ENCODE measurements at regions not wholly inside any gene's neighbourhood (a gene's known extent, or its start where the extent isn't known, plus 50 kb on each side); places are given as distances from the start of the nearest gene placed in this dataset.
"Not testable (repeated sequence)": the region's sequence is repeated elsewhere in the genome, so short reads cannot be mapped to it uniquely, and the experiment has no call there.

DNA sequence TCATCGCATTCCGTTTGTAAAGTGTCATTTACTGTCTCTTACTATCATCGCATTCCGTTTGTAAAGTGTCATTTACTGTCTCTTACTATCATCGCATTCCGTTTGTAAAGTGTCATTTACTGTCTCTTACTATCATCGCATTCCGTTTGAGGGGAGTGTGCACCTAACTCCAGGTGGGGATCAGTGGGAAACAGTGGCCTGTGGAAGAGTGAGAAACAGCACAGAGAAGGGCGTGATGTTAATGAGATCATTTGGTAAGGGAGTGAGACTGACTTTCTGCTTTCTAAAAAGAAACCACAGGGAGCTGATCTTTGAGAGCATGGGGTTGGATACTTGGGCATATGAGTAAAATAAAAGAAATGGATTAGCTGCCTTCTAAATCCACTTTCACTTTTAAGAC is 77.5 kb upstream of the ZPLD1 start:
- H3K9me2 ChIP-seq (ENCODE audit: insufficient read depth); BruUV-seq (replicated peaks): not testable (repeated sequence)

DNA sequence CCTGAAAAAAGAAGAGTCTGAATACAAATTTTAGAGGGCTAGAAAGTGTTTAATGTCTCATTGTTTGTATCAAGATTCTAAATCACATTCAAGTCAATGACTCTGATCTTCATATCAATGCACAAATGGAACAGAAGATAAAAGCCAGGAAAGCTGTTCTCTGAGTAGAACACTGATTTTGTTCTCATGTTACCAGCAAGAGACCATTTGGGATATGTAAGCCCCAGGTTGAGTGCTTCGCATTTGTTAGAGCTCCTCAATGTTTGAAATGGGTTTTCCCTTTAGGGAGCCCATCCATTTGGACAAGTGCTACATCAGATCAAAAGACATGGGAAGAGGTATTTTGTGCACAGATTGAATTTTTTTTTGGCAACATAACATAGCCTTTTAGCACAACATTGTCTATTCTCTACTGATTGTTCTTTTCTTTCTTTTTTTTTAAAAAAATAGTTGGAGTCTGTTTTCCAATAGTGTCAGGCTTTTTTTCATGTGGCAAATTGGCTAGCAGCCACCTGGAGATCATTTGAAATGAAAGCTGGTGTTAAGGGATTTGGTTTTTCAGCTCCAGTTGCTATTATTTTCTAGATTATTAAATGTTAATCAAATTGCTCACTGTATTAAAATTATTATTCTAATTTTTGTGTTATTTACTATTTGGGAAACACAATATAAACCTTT is 74.5 kb upstream of the ZPLD1 start:
- Histone ChIP-seq H3K9me3 (ENCODE audit: control insufficient read depth in 1 of 2, insufficient read depth in 1 of 2, low read depth in 1 of 2, low read length in 2 of 2) (no peaks in the 10 kb centered on the region), H3K36me3 (ENCODE audit: control insufficient read depth in 1 of 2, insufficient read depth in 2 of 2, low read length in 2 of 2) (no peaks in the 10 kb centered on the region; a peak in 1 of 4 replicates), H3K79me2 (ENCODE audit: insufficient read depth, low read length) (no peaks in the 10 kb centered on the region), H3K4me1 (ENCODE audit: control insufficient read depth in 1 of 2, insufficient read depth in 2 of 2, low read length in 2 of 2) (no peaks in the 10 kb centered on the region), H3K9me2 (ENCODE audit: insufficient read depth) (no peaks in the 10 kb centered on the region; the same call in 1 of the 2 replicates), H3K27me3 (ENCODE audit: insufficient read depth, low read length) (no peaks in the 10 kb centered on the region), H2AFZ (ENCODE audit: low read depth, low read length, poor library complexity, severe bottlenecking) (no peak overlapping the region), H3K4me2 (ENCODE audit: low read length) (no peak overlapping the region), H3K9ac (ENCODE audit: low read length) (no peak overlapping the region), H3K27ac (ENCODE audit: low read depth, low read length) (no peak overlapping the region), H4K20me1 (ENCODE audit: insufficient read depth) (no peaks in the 10 kb centered on the region), H3K4me3 (replicated peaks in 1 of 2; ENCODE audit: low read depth in 1 of 2, low read length in 2 of 2) (no peak overlapping the region)
- RAD21 ChIA-PET (ENCODE audit: low non-redundant PET in 1 of 2, low total read pairs in 2 of 2, uncharacterized antibody in 2 of 2, unreplicated experiment in 2 of 2) = no interaction called here
- BruUV-seq (replicated peaks) = no TSS peak
- TF ChIP-seq CBX3 (IDR thresholded peaks at IDR 0.05; ENCODE audit: low read depth) (no peak), JUND (IDR thresholded peaks at IDR 0.05) (no peak), POLR2A (IDR thresholded peaks at IDR 0.05; ENCODE audit: borderline replicate concordance, extremely low read depth, insufficient read depth, insufficient read length) (no peak), POLR2AphosphoS5 (IDR thresholded peaks at IDR 0.05; ENCODE audit: low read depth, low read length) (no peak), EGR1 (IDR thresholded peaks at IDR 0.05; ENCODE audit: low read depth) (no peak)
- no peak for ATAC-seq
- CTCF ChIA-PET = no interaction called here
- DNase-seq (ENCODE audit: low read depth, low spot score) = no peak
- POLR2A ChIA-PET = no interaction called here
- intact Hi-C loops (cut with micrococcal nuclease) = no loop called here

More for the DNA sequence above, 77.5 kb upstream of the ZPLD1 start:
- RAD21 ChIA-PET (ENCODE audit: low non-redundant PET in 1 of 2, low total read pairs in 2 of 2, uncharacterized antibody in 2 of 2, unreplicated experiment in 2 of 2); ATAC-seq; DNase-seq (ENCODE audit: low read depth, low spot score); H3K36me3 ChIP-seq (ENCODE audit: control insufficient read depth in 1 of 2, insufficient read depth in 2 of 2, low read length in 2 of 2); H3K4me2 ChIP-seq (ENCODE audit: low read length); H3K4me3 ChIP-seq (replicated peaks in 1 of 2; ENCODE audit: low read depth in 1 of 2, low read length in 2 of 2); intact Hi-C loops (cut with micrococcal nuclease); H3K9me3 ChIP-seq (ENCODE audit: control insufficient read depth in 1 of 2, insufficient read depth in 1 of 2, low read depth in 1 of 2, low read length in 2 of 2); H4K20me1 ChIP-seq (ENCODE audit: insufficient read depth); H3K27me3 ChIP-seq (ENCODE audit: insufficient read depth, low read length); H3K9ac ChIP-seq (ENCODE audit: low read length); H2AFZ ChIP-seq (ENCODE audit: low read depth, low read length, poor library complexity, severe bottlenecking); H3K79me2 ChIP-seq (ENCODE audit: insufficient read depth, low read length); H3K27ac ChIP-seq (ENCODE audit: low read depth, low read length); CTCF ChIA-PET; H3K4me1 ChIP-seq (ENCODE audit: control insufficient read depth in 1 of 2, insufficient read depth in 2 of 2, low read length in 2 of 2); POLR2A ChIA-PET: not testable (repeated sequence)

Measured in HCT116 (cell line).